ENCODE measurements at regions not wholly inside any gene's neighbourhood (a gene's known extent, or its start where the extent isn't known, plus 50 kb on each side); places are given as distances from the start of the nearest gene placed in this dataset.

GRCh38 chr14:25546826-25547225, 496.9 kb upstream of the STXBP6 start:
- no peaks in the 10 kb centered on the region for H3K79me2 ChIP-seq (ENCODE audit: insufficient read depth, low read length)
- H3K27ac ChIP-seq (ENCODE audit: low read depth, low read length), result no peak overlapping the region
- peaks cover 7% of the 10 kb centered on the region for H3K9me3 ChIP-seq (ENCODE audit: low read depth, low read length)
- H3K4me3 ChIP-seq (ENCODE audit: insufficient read depth, low read length), result no peak overlapping the region
- no peak for TF ChIP-seq CTCF (IDR thresholded peaks at IDR 0.05; ENCODE audit: extremely low read depth, low read depth, low read length)
- no peak for DNase-seq (ENCODE audit: insufficient read length, low spot score, missing footprints)
- H2AFZ ChIP-seq (ENCODE audit: low read length), result no peak overlapping the region
- H4K20me1 ChIP-seq (ENCODE audit: insufficient read depth, low read length), result no peaks in the 10 kb centered on the region
- no peak overlapping the region for H3K4me2 ChIP-seq (ENCODE audit: insufficient read depth, low read length)
- no peaks in the 10 kb centered on the region for H3K4me1 ChIP-seq (ENCODE audit: insufficient read depth, low read length)
- no peaks in the 10 kb centered on the region for H3K27me3 ChIP-seq (ENCODE audit: insufficient read depth, low read length)
- no peaks in the 10 kb centered on the region for H3K36me3 ChIP-seq (ENCODE audit: insufficient read depth, low read length)

- Histone ChIP-seq H3K4me1 (ENCODE audit: insufficient read depth, low read length) (no peaks in the 10 kb centered on the region), H3K36me3 (ENCODE audit: insufficient read depth, low read length) (no peaks in the 10 kb centered on the region), H3K79me2 (ENCODE audit: insufficient read depth, low read length) (no peaks in the 10 kb centered on the region), H3K4me3 (ENCODE audit: insufficient read depth, low read length) (no peak overlapping the region), H4K20me1 (ENCODE audit: insufficient read depth, low read length) (no peaks in the 10 kb centered on the region), H3K9me3 (ENCODE audit: low read depth, low read length) (peaks cover 3% of the 10 kb centered on the region), H3K27me3 (ENCODE audit: insufficient read depth, low read length) (no peaks in the 10 kb centered on the region), H3K27ac (ENCODE audit: low read depth, low read length) (no peak overlapping the region), H3K4me2 (ENCODE audit: insufficient read depth, low read length) (no peak overlapping the region), H2AFZ (ENCODE audit: low read length) (no peak overlapping the region)
- no peak for DNase-seq (ENCODE audit: insufficient read length, low spot score, missing footprints)
- no peak for TF ChIP-seq CTCF (IDR thresholded peaks at IDR 0.05; ENCODE audit: extremely low read depth, low read depth, low read length)
Measured at GRCh38 chr14:25537846-25538455, 488.0 kb upstream of the STXBP6 start.

- H3K27ac ChIP-seq (ENCODE audit: low read depth, low read length), result no peak overlapping the region
- H2AFZ ChIP-seq (ENCODE audit: low read length), result no peak overlapping the region
- no peaks in the 10 kb centered on the region for H3K79me2 ChIP-seq (ENCODE audit: insufficient read depth, low read length)
- peaks cover 5% of the 10 kb centered on the region for H3K9me3 ChIP-seq (ENCODE audit: low read depth, low read length)
- no peak overlapping the region for H3K4me2 ChIP-seq (ENCODE audit: insufficient read depth, low read length)
- no peaks in the 10 kb centered on the region for H4K20me1 ChIP-seq (ENCODE audit: insufficient read depth, low read length)
- no peak overlapping the region for H3K4me3 ChIP-seq (ENCODE audit: insufficient read depth, low read length)
- H3K36me3 ChIP-seq (ENCODE audit: insufficient read depth, low read length), result no peaks in the 10 kb centered on the region
- no peaks in the 10 kb centered on the region for H3K27me3 ChIP-seq (ENCODE audit: insufficient read depth, low read length)
- no peaks in the 10 kb centered on the region for H3K4me1 ChIP-seq (ENCODE audit: insufficient read depth, low read length)
- no peak for DNase-seq (ENCODE audit: insufficient read length, low spot score, missing footprints)
- TF ChIP-seq CTCF (IDR thresholded peaks at IDR 0.05; ENCODE audit: extremely low read depth, low read depth, low read length), result no peak
Measured at GRCh38 chr14:25526290-25526689, 476.3 kb upstream of the STXBP6 start.

- Histone ChIP-seq H3K36me3 (ENCODE audit: insufficient read depth, low read length) (no peaks in the 10 kb centered on the region), H3K79me2 (ENCODE audit: insufficient read depth, low read length) (no peaks in the 10 kb centered on the region), H3K4me1 (ENCODE audit: insufficient read depth, low read length) (no peaks in the 10 kb centered on the region), H4K20me1 (ENCODE audit: insufficient read depth, low read length) (no peaks in the 10 kb centered on the region), H3K9me3 (ENCODE audit: low read depth, low read length) (peaks cover 3% of the 10 kb centered on the region), H3K4me3 (ENCODE audit: insufficient read depth, low read length) (no peak overlapping the region), H3K27ac (ENCODE audit: low read depth, low read length) (no peak overlapping the region), H3K4me2 (ENCODE audit: insufficient read depth, low read length) (no peak overlapping the region), H3K27me3 (ENCODE audit: insufficient read depth, low read length) (no peaks in the 10 kb centered on the region), H2AFZ (ENCODE audit: low read length) (no peak overlapping the region)
- TF ChIP-seq CTCF (IDR thresholded peaks at IDR 0.05; ENCODE audit: extremely low read depth, low read depth, low read length), result no peak
- DNase-seq (ENCODE audit: insufficient read length, low spot score, missing footprints), result no peak
Measured at GRCh38 chr14:25522926-25523325, 473.0 kb upstream of the STXBP6 start.

Measured in osteoblast (primary cell).